ENCODE measurements at regions not wholly inside any gene's neighbourhood (a gene's known extent, or its start where the extent isn't known, plus 50 kb on each side); places are given as distances from the start of the nearest gene placed in this dataset.

- no peak for DNase-seq (ENCODE audit: low read depth)
- Histone ChIP-seq H3K4me3 (ENCODE audit: low read depth, low read length) (no peak overlapping the region), H3K36me3 (ENCODE audit: control insufficient read depth, insufficient read depth, low read length) (no peaks in the 10 kb centered on the region), H3K27me3 (ENCODE audit: control insufficient read depth, insufficient read depth, low read length) (no peaks in the 10 kb centered on the region)
- no peak for TF ChIP-seq CTCF (IDR thresholded peaks at IDR 0.05; ENCODE audit: insufficient read depth, low read length, poor library complexity, severe bottlenecking)
Measured at GRCh38 chr12:93315385-93315906, 62.3 kb upstream of the NUDT4 start.

GRCh38 chr12:93315907-93316622 lies 61.7 kb upstream of the NUDT4 start:
- H3K4me3 ChIP-seq (ENCODE audit: low read depth, low read length): no peak overlapping the region
- H3K36me3 ChIP-seq (ENCODE audit: control insufficient read depth, insufficient read depth, low read length): no peaks in the 10 kb centered on the region
- DNase-seq (ENCODE audit: low read depth): no peak
- no peak for TF ChIP-seq CTCF (IDR thresholded peaks at IDR 0.05; ENCODE audit: insufficient read depth, low read length, poor library complexity, severe bottlenecking)
- H3K27me3 ChIP-seq (ENCODE audit: control insufficient read depth, insufficient read depth, low read length): no peaks in the 10 kb centered on the region

- Histone ChIP-seq H3K4me3 (ENCODE audit: low read depth, low read length) (no peak overlapping the region), H3K36me3 (ENCODE audit: control insufficient read depth, insufficient read depth, low read length) (no peaks in the 10 kb centered on the region), H3K27me3 (ENCODE audit: control insufficient read depth, insufficient read depth, low read length) (no peaks in the 10 kb centered on the region)
- TF ChIP-seq CTCF (IDR thresholded peaks at IDR 0.05; ENCODE audit: insufficient read depth, low read length, poor library complexity, severe bottlenecking): no peak
- DNase-seq (ENCODE audit: low read depth): no peak
Measured at GRCh38 chr12:93316623-93316971, 61.1 kb upstream of the NUDT4 start.

GRCh38 chr12:93317227-93317626 lies 60.5 kb upstream of the NUDT4 start:
- H3K36me3 ChIP-seq (ENCODE audit: control insufficient read depth, insufficient read depth, low read length): no peaks in the 10 kb centered on the region
- no peak for DNase-seq (ENCODE audit: low read depth)
- H3K4me3 ChIP-seq (ENCODE audit: low read depth, low read length): no peak overlapping the region
- H3K27me3 ChIP-seq (ENCODE audit: control insufficient read depth, insufficient read depth, low read length): no peaks in the 10 kb centered on the region
- TF ChIP-seq CTCF (IDR thresholded peaks at IDR 0.05; ENCODE audit: insufficient read depth, low read length, poor library complexity, severe bottlenecking): no peak

GRCh38 chr12:93318720-93319522 lies 58.8 kb upstream of the NUDT4 start:
- H3K36me3 ChIP-seq (ENCODE audit: control insufficient read depth, insufficient read depth, low read length): no peaks in the 10 kb centered on the region
- no peak for TF ChIP-seq CTCF (IDR thresholded peaks at IDR 0.05; ENCODE audit: insufficient read depth, low read length, poor library complexity, severe bottlenecking)
- no peak for DNase-seq (ENCODE audit: low read depth)
- no peak overlapping the region for H3K4me3 ChIP-seq (ENCODE audit: low read depth, low read length)
- H3K27me3 ChIP-seq (ENCODE audit: control insufficient read depth, insufficient read depth, low read length): no peaks in the 10 kb centered on the region

Measured in kidney epithelial cell (primary cell).